Stomach (tissue), 8 donors: ENCODE measurements at regions not wholly inside any gene's neighbourhood (a gene's known extent, or its start where the extent isn't known, plus 50 kb on each side); places are given as distances from the start of the nearest gene placed in this dataset.

Experiments
- DNase-seq, 2 donors: peaks; one replicate each; pipeline versions ENCODE4 v3.0.0 to v3.0.0-alpha.2; 2013 to 2019
- H3K27ac ChIP-seq, 5 donors: fragments of 200-600 bp in 4 of 5; sonication (generic) in 4 of 5; one replicate each; pipeline ENCODE4 v1.5.1; 2013 to 2019; ENCODE audit warnings: mild to moderate bottlenecking in 1 of 5, moderate library complexity in 1 of 5
- H3K27me3 ChIP-seq, 3 donors: fragments of 200-600 bp; sonication (generic); one replicate each; pipeline ENCODE4 v1.5.1; 2017 to 2019; ENCODE audit warnings: mixed run types in 1 of 3
- H3K36me3 ChIP-seq, 4 donors: fragments of 200-600 bp; sonication (generic); 1 replicate in 3 of 4; 2 replicates in 1 of 4; pipeline ENCODE4 v1.5.1; 2016 to 2019
- H3K4me1 ChIP-seq, 4 donors: fragments of 200-600 bp; sonication (generic); one replicate each; pipeline ENCODE4 v1.5.1; 2016 to 2019
- H3K4me3 ChIP-seq, 4 donors: fragments of 200-600 bp; sonication (generic) in 3 of 4; one replicate each; pipeline ENCODE4 v1.5.1; 2016 to 2019; ENCODE audit warnings: mild to moderate bottlenecking in 1 of 4
- H3K9me3 ChIP-seq, 4 donors: fragments of 200-600 bp; sonication (generic); one replicate each; pipeline ENCODE4 v1.5.1; 2016 to 2019
- EP300 ChIP-seq: sonication (generic); formaldehyde crosslinking; IDR thresholded peaks from one replicate; pipeline ENCODE4 v1.6.1; 2017; ENCODE audit warnings: antibody characterized with exemption
- POLR2A ChIP-seq, 4 donors: fragments of 450-650 bp; IDR thresholded peaks; one replicate each; pipeline ENCODE4 v1.6.1; 2016; ENCODE audit warnings: antibody characterized with exemption in 4 of 4, control low read depth in 2 of 4, mild to moderate bottlenecking in 1 of 4, moderate library complexity in 1 of 4
- POLR2AphosphoS5 ChIP-seq, 3 donors: sonication (generic); formaldehyde crosslinking; IDR thresholded peaks; one replicate each; pipeline ENCODE4 v1.6.1; 2016; ENCODE audit warnings: antibody characterized with exemption in 3 of 3
- WGBS, 5 donors: extraction: QIAGEN DNeasy Blood & Tissue Kit in 3 of 5; methylation state at CpG; one replicate each; pipeline versions ENCODE4 v1.1.5 to v1.1.7; 2013 to 2018; 5-methylcytosine and 5-hydroxymethylcytosine counted together
- intact Hi-C: fragments of 100-400 bp; cut with DNase I; formaldehyde crosslinking; loops from one replicate; pipeline ENCODE4 v1.15.1; 2023; ENCODE audit warnings: low total_unique reads
- TF ChIP-seq, protein P1 (sequence below), 7 experiments: fragments of 450-650 bp in 4 of 7; fragments of 200-600 bp in 3 of 7; sonication (generic) in 3 of 7; IDR thresholded peaks; one replicate each; pipeline ENCODE4 v1.5.1; 2016 to 2019; ENCODE audit warnings: antibody characterized with exemption in 7 of 7, control low read depth in 2 of 7, mild to moderate bottlenecking in 1 of 7
- donor health status: healthy with polysubstance abuse.
- donor health status: Bipolar disorder and iron deficiency.
- donor health status: healthy.

DNA sequence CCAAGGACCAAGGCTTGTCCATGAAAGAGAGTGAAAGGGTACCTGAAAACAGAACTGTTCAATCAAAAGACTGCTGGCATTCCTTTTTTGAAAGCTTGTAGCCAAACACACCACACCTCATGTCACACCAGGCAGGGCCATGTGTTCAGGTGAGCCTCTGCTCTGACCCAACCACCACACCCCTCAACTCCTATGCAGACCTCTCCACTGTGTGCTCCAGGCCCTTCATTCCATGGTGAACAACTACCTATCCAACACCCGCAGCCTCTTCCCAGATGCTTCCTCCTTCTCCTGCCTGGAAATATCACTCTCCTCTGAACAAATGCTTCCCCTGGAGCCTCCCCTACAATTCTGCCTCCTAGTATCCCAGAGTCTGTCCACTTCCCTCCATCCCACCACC, 166.6 kb downstream of the AVL9 start:
- no peak overlapping the region for H3K27ac ChIP-seq
- no peaks in the 10 kb centered on the region for H3K9me3 ChIP-seq
- no peak overlapping the region for H3K4me3 ChIP-seq
- intact Hi-C loops: no loop called here
- H3K4me1 ChIP-seq: no peaks in the 10 kb centered on the region
- no peaks in the 10 kb centered on the region for H3K27me3 ChIP-seq
- no peak for DNase-seq
- 87 to 100% (median 90%) methylated on average over 1 of the region's 1 CpG for WGBS, 5 donors
- TF ChIP-seq, protein P1, sequence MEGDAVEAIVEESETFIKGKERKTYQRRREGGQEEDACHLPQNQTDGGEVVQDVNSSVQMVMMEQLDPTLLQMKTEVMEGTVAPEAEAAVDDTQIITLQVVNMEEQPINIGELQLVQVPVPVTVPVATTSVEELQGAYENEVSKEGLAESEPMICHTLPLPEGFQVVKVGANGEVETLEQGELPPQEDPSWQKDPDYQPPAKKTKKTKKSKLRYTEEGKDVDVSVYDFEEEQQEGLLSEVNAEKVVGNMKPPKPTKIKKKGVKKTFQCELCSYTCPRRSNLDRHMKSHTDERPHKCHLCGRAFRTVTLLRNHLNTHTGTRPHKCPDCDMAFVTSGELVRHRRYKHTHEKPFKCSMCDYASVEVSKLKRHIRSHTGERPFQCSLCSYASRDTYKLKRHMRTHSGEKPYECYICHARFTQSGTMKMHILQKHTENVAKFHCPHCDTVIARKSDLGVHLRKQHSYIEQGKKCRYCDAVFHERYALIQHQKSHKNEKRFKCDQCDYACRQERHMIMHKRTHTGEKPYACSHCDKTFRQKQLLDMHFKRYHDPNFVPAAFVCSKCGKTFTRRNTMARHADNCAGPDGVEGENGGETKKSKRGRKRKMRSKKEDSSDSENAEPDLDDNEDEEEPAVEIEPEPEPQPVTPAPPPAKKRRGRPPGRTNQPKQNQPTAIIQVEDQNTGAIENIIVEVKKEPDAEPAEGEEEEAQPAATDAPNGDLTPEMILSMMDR (IDR thresholded peaks at IDR 0.05): no peak
- TF ChIP-seq POLR2A (IDR thresholded peaks at IDR 0.05) (no peak), POLR2AphosphoS5 (IDR thresholded peaks at IDR 0.05) (no peak), EP300 (no peak)
- H3K36me3 ChIP-seq: no peaks in the 10 kb centered on the region

DNA sequence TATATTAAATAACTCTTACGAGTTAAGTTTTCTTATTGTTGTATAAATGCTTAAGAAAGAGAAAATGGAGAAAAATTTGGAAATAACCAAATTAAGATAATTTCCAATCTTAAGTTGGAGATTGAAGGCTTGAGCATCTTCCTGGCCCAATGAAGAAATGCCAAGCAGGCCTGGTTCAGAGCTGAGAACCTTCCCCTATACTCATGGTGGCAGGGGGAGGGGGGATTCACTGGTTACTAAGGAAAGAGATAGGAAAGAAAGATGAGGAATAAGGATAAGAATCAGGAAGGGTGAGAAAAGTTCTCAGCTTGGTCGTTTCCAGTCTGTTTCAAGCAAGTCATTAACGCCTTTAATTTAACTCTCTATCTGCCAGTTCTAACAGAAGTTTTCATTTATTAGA, 166.2 kb downstream of the AVL9 start:
- Histone ChIP-seq H3K4me1 (no peaks in the 10 kb centered on the region), H3K9me3 (no peaks in the 10 kb centered on the region), H3K27ac (no peak overlapping the region), H3K36me3 (no peaks in the 10 kb centered on the region), H3K27me3 (no peaks in the 10 kb centered on the region), H3K4me3 (no peak overlapping the region)
- intact Hi-C loops: no loop called here
- DNase-seq: no peak
- TF ChIP-seq, protein P1 (IDR thresholded peaks at IDR 0.05): no peak
- TF ChIP-seq POLR2AphosphoS5 (IDR thresholded peaks at IDR 0.05) (no peak), POLR2A (IDR thresholded peaks at IDR 0.05) (no peak), EP300 (no peak)
- 58 to 71% (median 65%) methylated on average over 3 of the region's 3 CpGs for WGBS, 5 donors

DNA sequence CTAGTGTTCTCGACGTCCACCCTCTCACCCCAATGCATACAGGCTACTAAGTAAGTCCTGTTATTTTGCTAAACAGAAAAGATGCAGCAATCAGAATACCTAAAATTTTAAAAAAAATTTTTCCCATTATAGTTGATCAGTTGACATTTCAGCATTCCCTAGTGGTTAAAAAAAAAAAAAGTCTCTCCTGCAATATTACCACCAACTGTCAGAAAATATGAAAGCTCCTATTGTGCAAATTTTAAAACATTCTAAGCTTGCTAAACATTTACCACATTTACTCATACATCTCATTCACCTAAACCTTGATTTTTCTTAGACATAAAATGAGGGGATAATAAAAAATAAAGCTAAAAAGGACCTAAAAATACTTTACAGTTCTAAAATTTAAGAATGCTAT, 165.6 kb downstream of the AVL9 start:
- no peaks in the 10 kb centered on the region for H3K27me3 ChIP-seq
- no peaks in the 10 kb centered on the region for H3K4me1 ChIP-seq
- H3K36me3 ChIP-seq: no peaks in the 10 kb centered on the region
- intact Hi-C loops: no loop called here
- no peak for TF ChIP-seq POLR2A (IDR thresholded peaks at IDR 0.05)
- TF ChIP-seq POLR2AphosphoS5 (IDR thresholded peaks at IDR 0.05): no peak
- TF ChIP-seq, protein P1 (IDR thresholded peaks at IDR 0.05): no peak
- no peak for TF ChIP-seq EP300
- no peaks in the 10 kb centered on the region for H3K9me3 ChIP-seq
- no peak overlapping the region for H3K4me3 ChIP-seq
- H3K27ac ChIP-seq: no peak overlapping the region
- 60 to 86% (median 62%) methylated on average over 2 of the region's 2 CpGs for WGBS, 5 donors
- no peak for DNase-seq

DNA sequence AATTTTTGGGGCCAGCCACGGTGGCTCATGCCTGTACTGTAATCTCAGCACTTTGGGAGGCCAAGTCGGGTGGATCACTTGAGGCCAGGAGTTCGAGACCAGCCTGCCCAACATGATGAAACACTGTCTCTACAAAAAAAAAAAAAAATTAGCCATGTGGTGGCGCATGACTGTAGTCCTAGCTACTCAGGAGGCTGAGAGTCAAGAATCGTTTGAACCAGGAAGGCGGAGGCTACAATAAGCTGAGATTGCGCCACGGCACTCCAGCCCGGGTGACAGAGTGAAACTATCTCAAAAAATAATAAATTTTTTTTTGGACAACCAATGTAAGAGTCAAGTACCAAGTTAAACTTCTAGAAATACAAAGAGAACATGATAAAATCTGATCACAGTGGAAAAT, 164.6 kb downstream of the AVL9 start:
- Histone ChIP-seq H3K4me3 (no peak overlapping the region), H3K27me3 (no peaks in the 10 kb centered on the region), H3K4me1 (no peaks in the 10 kb centered on the region), H3K9me3 (no peaks in the 10 kb centered on the region), H3K27ac (no peak overlapping the region), H3K36me3 (no peaks in the 10 kb centered on the region)
- intact Hi-C loops: no loop called here
- DNase-seq: no peak
- TF ChIP-seq POLR2A (IDR thresholded peaks at IDR 0.05): no peak
- TF ChIP-seq EP300: no peak
- TF ChIP-seq POLR2AphosphoS5 (IDR thresholded peaks at IDR 0.05): no peak
- TF ChIP-seq, protein P1 (IDR thresholded peaks at IDR 0.05): no peak
- 93 to 97% (median 95%) methylated on average over 9 of the region's 9 CpGs for WGBS, 5 donors
